ENCODE measurements at regions not wholly inside any gene's neighbourhood (a gene's known extent, or its start where the extent isn't known, plus 50 kb on each side); places are given as distances from the start of the nearest gene placed in this dataset.

DNA sequence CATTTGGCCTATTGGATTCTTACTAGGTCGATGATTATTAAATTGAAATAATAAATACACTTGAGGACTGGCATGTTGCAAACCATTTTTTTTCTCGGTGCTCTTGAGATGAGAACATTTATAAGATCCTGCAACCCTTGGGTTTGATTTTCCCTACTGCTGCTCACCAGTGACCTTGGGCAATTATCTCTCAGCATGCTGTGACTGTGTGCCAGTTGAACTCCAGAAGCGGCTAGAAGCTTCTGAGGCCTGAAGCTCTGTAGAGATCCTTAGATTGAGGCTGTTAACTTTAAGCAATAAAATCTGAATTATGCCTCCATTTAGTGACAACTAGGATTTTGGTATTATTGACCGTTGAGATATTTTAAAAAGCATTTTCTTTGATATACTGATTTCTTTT lies 489.8 kb downstream of the MAT2B start:
- Histone ChIP-seq H3K9me3 (ENCODE audit: control insufficient read depth in 4 of 4, low read length in 3 of 4) (no peaks in the 10 kb centered on the region), H3K27me3 (ENCODE audit: control insufficient read depth in 4 of 4, insufficient read depth in 4 of 4, low read length in 3 of 4) (no peaks in the 10 kb centered on the region), H3K4me3 (ENCODE audit: low read depth in 1 of 3, low read length in 3 of 3) (no peak overlapping the region), H3K4me1 (ENCODE audit: control insufficient read depth in 4 of 4, insufficient read depth in 4 of 4, low read length in 3 of 4) (no peaks in the 10 kb centered on the region), H3K36me3 (ENCODE audit: control insufficient read depth in 4 of 4, insufficient read depth in 3 of 4, low read depth in 1 of 4, low read length in 3 of 4) (no peaks in the 10 kb centered on the region), H3K9ac (ENCODE audit: low read depth in 1 of 2, low read length in 2 of 2) (no peak overlapping the region), H3K27ac (ENCODE audit: low read depth in 1 of 2, low read length in 2 of 2) (no peak overlapping the region)
- 78% methylated on average over 4 of the region's 4 CpGs for WGBS
- TF ChIP-seq EGR1 (IDR thresholded peaks at IDR 0.05; ENCODE audit: low read depth in 2 of 2) (no peak), JUND (IDR thresholded peaks at IDR 0.05) (no peak), GABPA (IDR thresholded peaks at IDR 0.05 in 1 of 2, conservative IDR thresholded peaks at IDR 0.05 in 1 of 2) (no peak), HNF4G (IDR thresholded peaks at IDR 0.05) (no peak), NR2F2 (IDR thresholded peaks at IDR 0.05) (no peak), RAD21 (IDR thresholded peaks at IDR 0.05) (no peak), YY1 (IDR thresholded peaks at IDR 0.05) (no peak), HNF4A (conservative IDR thresholded peaks at IDR 0.05) (no peak)
- TF ChIP-seq, protein P1, sequence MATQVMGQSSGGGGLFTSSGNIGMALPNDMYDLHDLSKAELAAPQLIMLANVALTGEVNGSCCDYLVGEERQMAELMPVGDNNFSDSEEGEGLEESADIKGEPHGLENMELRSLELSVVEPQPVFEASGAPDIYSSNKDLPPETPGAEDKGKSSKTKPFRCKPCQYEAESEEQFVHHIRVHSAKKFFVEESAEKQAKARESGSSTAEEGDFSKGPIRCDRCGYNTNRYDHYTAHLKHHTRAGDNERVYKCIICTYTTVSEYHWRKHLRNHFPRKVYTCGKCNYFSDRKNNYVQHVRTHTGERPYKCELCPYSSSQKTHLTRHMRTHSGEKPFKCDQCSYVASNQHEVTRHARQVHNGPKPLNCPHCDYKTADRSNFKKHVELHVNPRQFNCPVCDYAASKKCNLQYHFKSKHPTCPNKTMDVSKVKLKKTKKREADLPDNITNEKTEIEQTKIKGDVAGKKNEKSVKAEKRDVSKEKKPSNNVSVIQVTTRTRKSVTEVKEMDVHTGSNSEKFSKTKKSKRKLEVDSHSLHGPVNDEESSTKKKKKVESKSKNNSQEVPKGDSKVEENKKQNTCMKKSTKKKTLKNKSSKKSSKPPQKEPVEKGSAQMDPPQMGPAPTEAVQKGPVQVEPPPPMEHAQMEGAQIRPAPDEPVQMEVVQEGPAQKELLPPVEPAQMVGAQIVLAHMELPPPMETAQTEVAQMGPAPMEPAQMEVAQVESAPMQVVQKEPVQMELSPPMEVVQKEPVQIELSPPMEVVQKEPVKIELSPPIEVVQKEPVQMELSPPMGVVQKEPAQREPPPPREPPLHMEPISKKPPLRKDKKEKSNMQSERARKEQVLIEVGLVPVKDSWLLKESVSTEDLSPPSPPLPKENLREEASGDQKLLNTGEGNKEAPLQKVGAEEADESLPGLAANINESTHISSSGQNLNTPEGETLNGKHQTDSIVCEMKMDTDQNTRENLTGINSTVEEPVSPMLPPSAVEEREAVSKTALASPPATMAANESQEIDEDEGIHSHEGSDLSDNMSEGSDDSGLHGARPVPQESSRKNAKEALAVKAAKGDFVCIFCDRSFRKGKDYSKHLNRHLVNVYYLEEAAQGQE (IDR thresholded peaks at IDR 0.05): no peak
- TF ChIP-seq, protein P2, sequence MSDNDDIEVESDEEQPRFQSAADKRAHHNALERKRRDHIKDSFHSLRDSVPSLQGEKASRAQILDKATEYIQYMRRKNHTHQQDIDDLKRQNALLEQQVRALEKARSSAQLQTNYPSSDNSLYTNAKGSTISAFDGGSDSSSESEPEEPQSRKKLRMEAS (IDR thresholded peaks at IDR 0.05): no peak
- TF ChIP-seq, protein P3, sequence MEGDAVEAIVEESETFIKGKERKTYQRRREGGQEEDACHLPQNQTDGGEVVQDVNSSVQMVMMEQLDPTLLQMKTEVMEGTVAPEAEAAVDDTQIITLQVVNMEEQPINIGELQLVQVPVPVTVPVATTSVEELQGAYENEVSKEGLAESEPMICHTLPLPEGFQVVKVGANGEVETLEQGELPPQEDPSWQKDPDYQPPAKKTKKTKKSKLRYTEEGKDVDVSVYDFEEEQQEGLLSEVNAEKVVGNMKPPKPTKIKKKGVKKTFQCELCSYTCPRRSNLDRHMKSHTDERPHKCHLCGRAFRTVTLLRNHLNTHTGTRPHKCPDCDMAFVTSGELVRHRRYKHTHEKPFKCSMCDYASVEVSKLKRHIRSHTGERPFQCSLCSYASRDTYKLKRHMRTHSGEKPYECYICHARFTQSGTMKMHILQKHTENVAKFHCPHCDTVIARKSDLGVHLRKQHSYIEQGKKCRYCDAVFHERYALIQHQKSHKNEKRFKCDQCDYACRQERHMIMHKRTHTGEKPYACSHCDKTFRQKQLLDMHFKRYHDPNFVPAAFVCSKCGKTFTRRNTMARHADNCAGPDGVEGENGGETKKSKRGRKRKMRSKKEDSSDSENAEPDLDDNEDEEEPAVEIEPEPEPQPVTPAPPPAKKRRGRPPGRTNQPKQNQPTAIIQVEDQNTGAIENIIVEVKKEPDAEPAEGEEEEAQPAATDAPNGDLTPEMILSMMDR (IDR thresholded peaks at IDR 0.05; ENCODE audit: low read depth, low read length, missing input control): no peak
- TF ChIP-seq, protein P4, sequence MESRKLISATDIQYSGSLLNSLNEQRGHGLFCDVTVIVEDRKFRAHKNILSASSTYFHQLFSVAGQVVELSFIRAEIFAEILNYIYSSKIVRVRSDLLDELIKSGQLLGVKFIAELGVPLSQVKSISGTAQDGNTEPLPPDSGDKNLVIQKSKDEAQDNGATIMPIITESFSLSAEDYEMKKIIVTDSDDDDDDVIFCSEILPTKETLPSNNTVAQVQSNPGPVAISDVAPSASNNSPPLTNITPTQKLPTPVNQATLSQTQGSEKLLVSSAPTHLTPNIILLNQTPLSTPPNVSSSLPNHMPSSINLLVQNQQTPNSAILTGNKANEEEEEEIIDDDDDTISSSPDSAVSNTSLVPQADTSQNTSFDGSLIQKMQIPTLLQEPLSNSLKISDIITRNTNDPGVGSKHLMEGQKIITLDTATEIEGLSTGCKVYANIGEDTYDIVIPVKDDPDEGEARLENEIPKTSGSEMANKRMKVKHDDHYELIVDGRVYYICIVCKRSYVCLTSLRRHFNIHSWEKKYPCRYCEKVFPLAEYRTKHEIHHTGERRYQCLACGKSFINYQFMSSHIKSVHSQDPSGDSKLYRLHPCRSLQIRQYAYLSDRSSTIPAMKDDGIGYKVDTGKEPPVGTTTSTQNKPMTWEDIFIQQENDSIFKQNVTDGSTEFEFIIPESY (IDR thresholded peaks at IDR 0.05): no peak
- TF ChIP-seq, protein P5, sequence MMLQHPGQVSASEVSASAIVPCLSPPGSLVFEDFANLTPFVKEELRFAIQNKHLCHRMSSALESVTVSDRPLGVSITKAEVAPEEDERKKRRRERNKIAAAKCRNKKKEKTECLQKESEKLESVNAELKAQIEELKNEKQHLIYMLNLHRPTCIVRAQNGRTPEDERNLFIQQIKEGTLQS (IDR thresholded peaks at IDR 0.05): no peak
- DNase-seq (ENCODE audit: low spot score): no peak

DNA sequence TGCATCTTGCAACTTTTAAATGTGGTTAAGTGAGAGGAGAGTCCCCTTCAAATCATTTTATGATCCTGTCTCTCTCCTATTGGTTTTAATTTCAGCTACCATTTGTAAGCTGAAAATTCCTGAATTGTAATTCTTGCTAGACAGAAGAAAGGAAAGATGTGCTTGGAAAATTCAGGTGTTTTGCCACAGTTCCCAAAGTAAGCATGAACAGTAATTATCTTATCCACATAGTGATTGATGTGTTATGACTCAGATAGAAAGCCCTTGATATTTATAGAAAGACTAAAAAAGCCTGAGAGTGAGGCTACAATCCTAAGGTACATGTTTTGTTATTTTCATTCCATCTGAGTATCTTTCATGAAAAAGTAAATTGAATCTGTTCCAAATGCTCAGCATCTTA lies 492.5 kb downstream of the MAT2B start:
- no peak overlapping the region for H3K9ac ChIP-seq (ENCODE audit: low read depth in 1 of 2, low read length in 2 of 2)
- H3K4me1 ChIP-seq (ENCODE audit: control insufficient read depth in 4 of 4, insufficient read depth in 4 of 4, low read length in 3 of 4): no peaks in the 10 kb centered on the region
- DNase-seq (ENCODE audit: low spot score): no peak
- H3K9me3 ChIP-seq (ENCODE audit: control insufficient read depth in 4 of 4, low read length in 3 of 4): no peaks in the 10 kb centered on the region
- H3K36me3 ChIP-seq (ENCODE audit: control insufficient read depth in 4 of 4, insufficient read depth in 3 of 4, low read depth in 1 of 4, low read length in 3 of 4): no peaks in the 10 kb centered on the region
- no peak overlapping the region for H3K27ac ChIP-seq (ENCODE audit: low read depth in 1 of 2, low read length in 2 of 2)
- no peaks in the 10 kb centered on the region for H3K27me3 ChIP-seq (ENCODE audit: control insufficient read depth in 4 of 4, insufficient read depth in 4 of 4, low read length in 3 of 4)
- no peak overlapping the region for H3K4me3 ChIP-seq (ENCODE audit: low read depth in 1 of 3, low read length in 3 of 3)
- TF ChIP-seq HNF4A (conservative IDR thresholded peaks at IDR 0.05) (no peak), TAF1 (conservative IDR thresholded peaks at IDR 0.05) (no peak), GABPA (IDR thresholded peaks at IDR 0.05 in 1 of 2, conservative IDR thresholded peaks at IDR 0.05 in 1 of 2) (no peak), FOXA1 (IDR thresholded peaks at IDR 0.05) (no peak), RAD21 (IDR thresholded peaks at IDR 0.05) (no peak), YY1 (IDR thresholded peaks at IDR 0.05) (no peak), RXRA (IDR thresholded peaks at IDR 0.05) (no peak), FOXA2 (IDR thresholded peaks at IDR 0.05) (no peak), EGR1 (IDR thresholded peaks at IDR 0.05; ENCODE audit: low read depth in 2 of 2) (no peak)
- TF ChIP-seq, protein P3 (IDR thresholded peaks at IDR 0.05; ENCODE audit: low read depth, low read length, missing input control): no peak
- TF ChIP-seq, protein P1 (IDR thresholded peaks at IDR 0.05): no peak
- TF ChIP-seq, protein P5 (IDR thresholded peaks at IDR 0.05): no peak

Data from liver (tissue), 8 donors.